Left ventricle myocardium inferior (tissue), 1 donor: ENCODE measurements at regions not wholly inside any gene's neighbourhood (a gene's known extent, or its start where the extent isn't known, plus 50 kb on each side); places are given as distances from the start of the nearest gene placed in this dataset.
"Not testable (repeated sequence)": the region's sequence is repeated elsewhere in the genome, so short reads cannot be mapped to it uniquely, and the experiment has no call there.

ENCODE experiments used
- DNase-seq: peaks from one replicate; pipeline ENCODE4 v3.0.0-alpha.2; 2020
- H3K27ac ChIP-seq: fragments of 200-600 bp; replicated peaks from 2 replicates; pipeline ENCODE4 v1.8.0; 2021
- H3K27me3 ChIP-seq: fragments of 200-600 bp; 2 replicates; pipeline ENCODE4 v1.8.0; 2021; ENCODE audit warnings: low read depth
- H3K36me3 ChIP-seq: fragments of 200-600 bp; 2 replicates; pipeline ENCODE4 v1.8.0; 2021
- H3K4me1 ChIP-seq: fragments of 200-600 bp; 2 replicates; pipeline ENCODE4 v1.8.0; 2021
- H3K4me3 ChIP-seq: fragments of 200-600 bp; 2 replicates; pipeline ENCODE4 v1.8.0; 2021; ENCODE audit warnings: mild to moderate bottlenecking, moderate library complexity
- H3K9me3 ChIP-seq: fragments of 200-600 bp; replicated peaks from 2 replicates; pipeline ENCODE4 v1.8.0; 2021
- intact Hi-C: fragments of 100-400 bp; cut with micrococcal nuclease; formaldehyde crosslinking; loops from one replicate; pipeline ENCODE4 v1.11.0; 2022
- TF ChIP-seq, protein P1 (sequence below): fragments of 200-600 bp; IDR thresholded peaks from 2 replicates; pipeline ENCODE4 v1.8.0; 2021; ENCODE audit warnings: antibody characterized with exemption, mild to moderate bottlenecking, borderline replicate concordance
- donor health status: DM: no; HTN: yes; CAD: no; lungs with severe emphysema.

- TF ChIP-seq, protein P1, sequence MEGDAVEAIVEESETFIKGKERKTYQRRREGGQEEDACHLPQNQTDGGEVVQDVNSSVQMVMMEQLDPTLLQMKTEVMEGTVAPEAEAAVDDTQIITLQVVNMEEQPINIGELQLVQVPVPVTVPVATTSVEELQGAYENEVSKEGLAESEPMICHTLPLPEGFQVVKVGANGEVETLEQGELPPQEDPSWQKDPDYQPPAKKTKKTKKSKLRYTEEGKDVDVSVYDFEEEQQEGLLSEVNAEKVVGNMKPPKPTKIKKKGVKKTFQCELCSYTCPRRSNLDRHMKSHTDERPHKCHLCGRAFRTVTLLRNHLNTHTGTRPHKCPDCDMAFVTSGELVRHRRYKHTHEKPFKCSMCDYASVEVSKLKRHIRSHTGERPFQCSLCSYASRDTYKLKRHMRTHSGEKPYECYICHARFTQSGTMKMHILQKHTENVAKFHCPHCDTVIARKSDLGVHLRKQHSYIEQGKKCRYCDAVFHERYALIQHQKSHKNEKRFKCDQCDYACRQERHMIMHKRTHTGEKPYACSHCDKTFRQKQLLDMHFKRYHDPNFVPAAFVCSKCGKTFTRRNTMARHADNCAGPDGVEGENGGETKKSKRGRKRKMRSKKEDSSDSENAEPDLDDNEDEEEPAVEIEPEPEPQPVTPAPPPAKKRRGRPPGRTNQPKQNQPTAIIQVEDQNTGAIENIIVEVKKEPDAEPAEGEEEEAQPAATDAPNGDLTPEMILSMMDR: no peak
- H3K4me3 ChIP-seq: no peak overlapping the region
- H3K27me3 ChIP-seq: peaks cover 4% of the 10 kb centered on the region
- no peaks in the 10 kb centered on the region for H3K4me1 ChIP-seq
- DNase-seq: no peak
- intact Hi-C loops: no loop called here
- peaks cover 3% of the 10 kb centered on the region for H3K9me3 ChIP-seq
- no peaks in the 10 kb centered on the region for H3K36me3 ChIP-seq
- H3K27ac ChIP-seq: no peak overlapping the region
Observed at GRCh38 chr3:140777631-140778233, 99.9 kb downstream of the TRIM42 start.

GRCh38 chr3:140791368-140791767 lies 113.5 kb downstream of the TRIM42 start:
- TF ChIP-seq, protein P1: no peak
- intact Hi-C loops: no loop called here

DNA sequence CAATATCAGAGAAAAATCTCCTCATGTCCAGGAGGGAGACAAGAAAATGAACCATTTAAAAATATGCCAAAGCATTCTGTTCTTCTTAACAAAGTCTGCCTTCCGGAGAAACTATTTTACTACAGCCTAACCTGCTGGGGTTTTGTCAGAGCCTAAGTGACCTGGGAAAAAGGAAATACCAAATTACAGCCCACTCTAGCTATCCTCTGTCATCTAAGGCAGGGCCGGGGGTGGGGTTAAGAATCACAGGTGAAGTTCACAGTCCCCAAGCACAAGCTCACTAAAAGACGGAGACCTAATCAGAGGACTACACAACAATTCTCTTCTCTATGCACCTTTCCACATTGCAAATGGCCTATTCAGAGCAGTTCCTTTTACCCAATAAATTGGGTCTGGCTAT lies 116.6 kb downstream of the TRIM42 start:
- Histone ChIP-seq H3K4me1 (no peaks in the 10 kb centered on the region), H3K9me3 (peaks cover 56% of the 10 kb centered on the region), H3K27ac (no peak overlapping the region), H3K27me3 (no peaks in the 10 kb centered on the region), H3K36me3 (no peaks in the 10 kb centered on the region), H3K4me3 (no peak overlapping the region)
- DNase-seq: no peak
- TF ChIP-seq, protein P1: no peak
- intact Hi-C loops: no loop called here

More at GRCh38 chr3:140791368-140791767, 113.5 kb downstream of the TRIM42 start:
- no peak for DNase-seq
- Histone ChIP-seq H3K4me3 (no peak overlapping the region), H3K4me1 (no peaks in the 10 kb centered on the region), H3K27ac (no peak overlapping the region), H3K9me3 (peaks cover 31% of the 10 kb centered on the region), H3K27me3 (no peaks in the 10 kb centered on the region), H3K36me3 (no peaks in the 10 kb centered on the region)

GRCh38 chr3:140802898-140803297 lies 125.0 kb downstream of the TRIM42 start:
- H3K9me3 ChIP-seq: peaks cover 42% of the 10 kb centered on the region
- H3K27ac ChIP-seq, DNase-seq, intact Hi-C loops, H3K36me3 ChIP-seq, H3K4me3 ChIP-seq, H3K27me3 ChIP-seq, H3K4me1 ChIP-seq: not testable (repeated sequence)

DNA sequence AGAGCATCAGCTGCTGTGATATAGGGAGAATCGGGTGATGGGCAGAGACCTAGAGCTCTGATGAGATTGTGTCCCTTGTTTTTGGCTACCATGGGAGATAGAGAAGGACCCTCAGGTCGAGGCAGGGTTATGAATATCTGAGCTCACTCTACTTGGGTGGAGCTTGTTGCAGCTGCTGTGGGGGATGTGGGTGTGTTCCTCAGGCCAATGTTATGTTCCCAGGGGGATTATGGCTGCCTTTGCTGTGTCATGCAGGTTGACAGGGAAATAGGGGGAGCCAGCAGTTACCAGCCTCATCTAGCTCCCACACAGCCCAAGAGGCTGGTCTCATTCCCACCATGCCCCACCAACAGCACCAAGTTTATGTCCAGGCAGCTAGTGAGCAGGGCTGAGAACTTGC lies 131.5 kb downstream of the TRIM42 start:
- intact Hi-C loops: no loop called here
- Histone ChIP-seq H3K4me1 (no peaks in the 10 kb centered on the region), H3K27ac (no peak overlapping the region), H3K36me3 (no peaks in the 10 kb centered on the region), H3K27me3 (peaks cover 5% of the 10 kb centered on the region), H3K4me3 (no peak overlapping the region), H3K9me3 (peaks cover 23% of the 10 kb centered on the region)
- TF ChIP-seq, protein P1: no peak
- DNase-seq: no peak

- peaks cover 7% of the 10 kb centered on the region for H3K27me3 ChIP-seq
Observed at GRCh38 chr3:140816372-140817195, 125.1 kb upstream of the SLC25A36 start.

More at GRCh38 chr3:140816372-140817195, 125.1 kb upstream of the SLC25A36 start:
- peaks cover 22% of the 10 kb centered on the region for H3K9me3 ChIP-seq
- H3K27ac ChIP-seq: no peak overlapping the region
- H3K36me3 ChIP-seq: no peaks in the 10 kb centered on the region
- H3K4me3 ChIP-seq: no peak overlapping the region
- DNase-seq: no peak
- TF ChIP-seq, protein P1: no peak
- intact Hi-C loops: no loop called here
- H3K4me1 ChIP-seq: no peaks in the 10 kb centered on the region
